22Rv1 (cell line): ENCODE measurements at regions not wholly inside any gene's neighbourhood (a gene's known extent, or its start where the extent isn't known, plus 50 kb on each side); places are given as distances from the start of the nearest gene placed in this dataset.

Experiments used
- ZFX ChIP-seq: fragments of 450-650 bp; IDR thresholded peaks from 2 replicates; pipeline ENCODE4 v1.6.1; 2017; ENCODE audit warnings: antibody characterized with exemption, borderline replicate concordance
- TF ChIP-seq, protein P1 (sequence below): fragments of 450-650 bp; IDR thresholded peaks from 2 replicates; pipeline ENCODE4 v1.5.1; 2017; ENCODE audit warnings: mild to moderate bottlenecking

DNA sequence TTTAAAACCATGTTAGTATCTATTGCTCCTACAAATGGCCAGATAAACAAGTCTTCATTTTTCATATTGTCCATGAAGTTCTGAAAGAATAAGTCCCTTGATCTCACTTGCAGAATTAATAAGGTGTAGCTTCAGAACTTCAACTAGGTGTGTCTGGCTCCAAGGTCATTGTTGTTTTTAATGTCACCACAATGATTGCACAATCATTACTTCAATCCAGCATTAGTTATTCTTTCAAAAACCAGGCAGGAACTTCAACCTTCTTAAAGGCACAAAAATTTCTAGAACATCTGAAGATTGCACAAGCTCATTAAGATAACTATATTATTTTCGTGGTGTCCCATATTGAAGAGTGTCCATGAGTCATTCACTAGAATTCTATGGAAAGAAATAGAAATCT, 1386.4 kb downstream of the CDH11 start:
- TF ChIP-seq, protein P1, sequence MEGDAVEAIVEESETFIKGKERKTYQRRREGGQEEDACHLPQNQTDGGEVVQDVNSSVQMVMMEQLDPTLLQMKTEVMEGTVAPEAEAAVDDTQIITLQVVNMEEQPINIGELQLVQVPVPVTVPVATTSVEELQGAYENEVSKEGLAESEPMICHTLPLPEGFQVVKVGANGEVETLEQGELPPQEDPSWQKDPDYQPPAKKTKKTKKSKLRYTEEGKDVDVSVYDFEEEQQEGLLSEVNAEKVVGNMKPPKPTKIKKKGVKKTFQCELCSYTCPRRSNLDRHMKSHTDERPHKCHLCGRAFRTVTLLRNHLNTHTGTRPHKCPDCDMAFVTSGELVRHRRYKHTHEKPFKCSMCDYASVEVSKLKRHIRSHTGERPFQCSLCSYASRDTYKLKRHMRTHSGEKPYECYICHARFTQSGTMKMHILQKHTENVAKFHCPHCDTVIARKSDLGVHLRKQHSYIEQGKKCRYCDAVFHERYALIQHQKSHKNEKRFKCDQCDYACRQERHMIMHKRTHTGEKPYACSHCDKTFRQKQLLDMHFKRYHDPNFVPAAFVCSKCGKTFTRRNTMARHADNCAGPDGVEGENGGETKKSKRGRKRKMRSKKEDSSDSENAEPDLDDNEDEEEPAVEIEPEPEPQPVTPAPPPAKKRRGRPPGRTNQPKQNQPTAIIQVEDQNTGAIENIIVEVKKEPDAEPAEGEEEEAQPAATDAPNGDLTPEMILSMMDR: no peak
- no peak for TF ChIP-seq ZFX
